PC-3 (cell line): ENCODE measurements at regions not wholly inside any gene's neighbourhood (a gene's known extent, or its start where the extent isn't known, plus 50 kb on each side); places are given as distances from the start of the nearest gene placed in this dataset.
A peak's percentile ranks its signal among the peaks of the same experiment; 100 is the strongest.

Experiments
- ATAC-seq: fragments of 200-7000 bp; cut with Tn5 transposase; 2 replicates; pipeline ENCODE4 v1.9.1; 2020; ENCODE audit warnings: mild to moderate bottlenecking, moderate library complexity
- BruUV-seq: library from RNA; stranded (reverse); fragments of 400-500 nt; replicated peaks from 2 replicates; lab custom pipeline; 2021; lab: Mats Ljungman, UMichigan
- CTCF ChIA-PET: fragments of 300-600 bp; sonication (Branson Sonifier 250); formaldehyde crosslinking; loops from one replicate; lab custom pipeline; 2022; ENCODE audit warnings: antibody characterized with exemption; lab: Charles Lee
- POLR2A ChIA-PET: fragments of 300-600 bp; sonication (Branson Sonifier 250); formaldehyde crosslinking; loops from one replicate; lab custom pipeline; 2022; ENCODE audit warnings: antibody characterized with exemption; ENCODE audit not compliant: unreplicated experiment; lab: Charles Lee
- DNase-seq: peaks from one replicate; pipeline ENCODE4 v3.0.0-alpha.2; 2015
- H2AFZ ChIP-seq: fragments of 300-600 bp; sonication (generic); 2 replicates; pipeline ENCODE4 v1.6.0; 2016; ENCODE audit warnings: antibody characterized with exemption, low read length
- H3F3A ChIP-seq: fragments of 300-600 bp; sonication (generic); one replicate; pipeline ENCODE4 v1.6.0; 2017; ENCODE audit warnings: antibody characterized with exemption, low read length, control low read depth, mild to moderate bottlenecking; ENCODE audit not compliant: unreplicated experiment
- H3K27ac ChIP-seq: fragments of 300-600 bp; sonication (generic); 2 replicates; pipeline ENCODE4 v1.5.1; 2016; ENCODE audit warnings: mild to moderate bottlenecking, low read length
- H3K27me3 ChIP-seq: fragments of 300-600 bp; sonication (generic); 2 replicates; pipeline ENCODE4 v1.6.1; 2016; ENCODE audit warnings: low read length, mixed read lengths
- H3K36me3 ChIP-seq: fragments of 300-600 bp; sonication (generic); 2 replicates; pipeline ENCODE4 v1.6.1; 2016; ENCODE audit warnings: low read depth, mixed run types, low read length, mixed read lengths
- H3K4me1 ChIP-seq: fragments of 300-600 bp; sonication (generic); 2 replicates; pipeline ENCODE4 v1.5.1; 2016; ENCODE audit warnings: low read length; ENCODE audit not compliant: insufficient read depth
- H3K4me2 ChIP-seq: fragments of 300-600 bp; sonication (generic); 2 replicates; pipeline ENCODE4 v1.6.0; 2016; ENCODE audit warnings: low read length
- H3K4me3 ChIP-seq: fragments of 300-600 bp; sonication (generic); 2 replicates; pipeline ENCODE4 v1.5.1; 2016; ENCODE audit warnings: mild to moderate bottlenecking, low read length, mixed read lengths
- H3K79me2 ChIP-seq: fragments of 300-600 bp; sonication (generic); 2 replicates; pipeline ENCODE4 v1.6.1; 2017; ENCODE audit warnings: low read length, mixed read lengths
- H3K9ac ChIP-seq: fragments of 300-600 bp; sonication (generic); 2 replicates; pipeline ENCODE4 v1.6.0; 2016; ENCODE audit warnings: mild to moderate bottlenecking, low read length
- H3K9me2 ChIP-seq: fragments of 300-600 bp; sonication (generic); replicated peaks from 2 replicates; pipeline ENCODE4 v1.6.1; 2016; ENCODE audit warnings: mixed run types, low read length, mixed read lengths
- H3K9me3 ChIP-seq: fragments of 300-600 bp; sonication (generic); 2 replicates; pipeline ENCODE4 v1.6.1; 2016; ENCODE audit warnings: low read length, mixed read lengths
- H4K20me1 ChIP-seq: fragments of 300-600 bp; sonication (generic); 2 replicates; pipeline ENCODE4 v1.6.1; 2016; ENCODE audit warnings: low read length, mixed read lengths
- EZH2 ChIP-seq: fragments of 300-600 bp; sonication (generic); IDR thresholded peaks from one replicate; pipeline ENCODE4 v1.6.1; 2017; ENCODE audit warnings: antibody characterized with exemption, mild to moderate bottlenecking, low read length; ENCODE audit not compliant: unreplicated experiment
- EZH2phosphoT487 ChIP-seq: fragments of 300-600 bp; sonication (generic); IDR thresholded peaks from 2 replicates; pipeline ENCODE4 v1.6.1; 2018; ENCODE audit warnings: mild to moderate bottlenecking, antibody characterized with exemption, low read length, borderline replicate concordance
- intact Hi-C: fragments of 100-400 bp; cut with micrococcal nuclease; formaldehyde crosslinking; loops from 2 replicates; pipeline ENCODE4 v1.9.0; 2023
- TF ChIP-seq, protein P1 (sequence below): fragments of 300-600 bp; sonication (generic); conservative IDR thresholded peaks from 2 replicates; pipeline ENCODE4 v1.5.1; 2017; ENCODE audit warnings: antibody characterized with exemption, low read depth, mild to moderate bottlenecking, low read length

DNA sequence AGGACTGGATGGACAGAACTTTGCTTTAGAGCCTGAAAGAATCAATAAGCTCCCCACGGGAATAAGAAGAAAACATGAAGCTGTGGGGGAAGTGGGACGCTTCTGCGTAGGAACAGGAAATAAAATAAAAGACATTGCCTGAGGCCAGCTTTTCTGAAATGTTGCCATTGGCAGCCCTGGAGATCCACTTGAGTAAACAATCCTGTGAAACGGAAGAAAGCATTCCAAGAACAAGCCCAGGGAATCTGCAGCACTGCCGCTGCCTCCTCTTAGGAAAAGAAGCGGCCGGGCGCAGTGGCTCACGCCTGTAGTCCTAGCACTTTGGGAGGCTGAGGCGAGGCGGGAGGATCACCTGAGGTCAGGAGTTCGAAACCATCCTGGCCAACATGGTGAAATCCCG lies 182.3 kb upstream of the RALGAPA2 start:
- CTCF ChIA-PET = no interaction called here

DNA sequence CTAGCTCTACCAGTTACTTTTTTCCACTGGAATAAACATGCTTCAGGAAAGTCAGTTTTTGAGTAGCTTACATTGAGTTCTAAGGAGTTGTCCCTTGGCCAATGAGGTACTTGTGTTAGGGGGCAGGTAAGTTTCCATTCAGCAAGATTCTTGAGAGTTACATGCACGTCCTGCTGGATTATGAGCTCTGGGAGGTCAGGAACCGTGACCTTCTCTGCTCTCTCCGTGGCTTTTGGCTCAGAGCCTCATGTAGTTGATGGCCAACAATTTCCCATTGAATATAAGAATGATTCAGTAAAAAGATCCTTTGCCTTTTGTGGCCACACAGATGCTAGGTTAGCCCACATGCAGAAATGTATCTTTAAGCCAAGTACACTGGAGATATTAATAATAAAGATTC lies 181.8 kb upstream of the RALGAPA2 start:
- no peak overlapping the region for H3K4me3 ChIP-seq
- DNase-seq (no peak), ATAC-seq (no peak)
- H3F3A ChIP-seq = no peaks in the 10 kb centered on the region
- no peaks in the 10 kb centered on the region for H3K9me2 ChIP-seq
- ChIA-PET POLR2A (no interaction called here), CTCF (no interaction called here)
- TF ChIP-seq EZH2phosphoT487 (no peak), EZH2 (no peak)
- TF ChIP-seq, protein P1, sequence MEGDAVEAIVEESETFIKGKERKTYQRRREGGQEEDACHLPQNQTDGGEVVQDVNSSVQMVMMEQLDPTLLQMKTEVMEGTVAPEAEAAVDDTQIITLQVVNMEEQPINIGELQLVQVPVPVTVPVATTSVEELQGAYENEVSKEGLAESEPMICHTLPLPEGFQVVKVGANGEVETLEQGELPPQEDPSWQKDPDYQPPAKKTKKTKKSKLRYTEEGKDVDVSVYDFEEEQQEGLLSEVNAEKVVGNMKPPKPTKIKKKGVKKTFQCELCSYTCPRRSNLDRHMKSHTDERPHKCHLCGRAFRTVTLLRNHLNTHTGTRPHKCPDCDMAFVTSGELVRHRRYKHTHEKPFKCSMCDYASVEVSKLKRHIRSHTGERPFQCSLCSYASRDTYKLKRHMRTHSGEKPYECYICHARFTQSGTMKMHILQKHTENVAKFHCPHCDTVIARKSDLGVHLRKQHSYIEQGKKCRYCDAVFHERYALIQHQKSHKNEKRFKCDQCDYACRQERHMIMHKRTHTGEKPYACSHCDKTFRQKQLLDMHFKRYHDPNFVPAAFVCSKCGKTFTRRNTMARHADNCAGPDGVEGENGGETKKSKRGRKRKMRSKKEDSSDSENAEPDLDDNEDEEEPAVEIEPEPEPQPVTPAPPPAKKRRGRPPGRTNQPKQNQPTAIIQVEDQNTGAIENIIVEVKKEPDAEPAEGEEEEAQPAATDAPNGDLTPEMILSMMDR = no peak
- H2AFZ ChIP-seq = no peak overlapping the region
- no peaks in the 10 kb centered on the region for H3K79me2 ChIP-seq
- no peaks in the 10 kb centered on the region for H4K20me1 ChIP-seq
- H3K4me2 ChIP-seq = no peak overlapping the region
- intact Hi-C loops = no loop called here
- no TSS peak for BruUV-seq
- no peak overlapping the region for H3K9ac ChIP-seq
- H3K27ac ChIP-seq = no peak overlapping the region
- H3K36me3 ChIP-seq = no peaks in the 10 kb centered on the region
- H3K9me3 ChIP-seq = no peaks in the 10 kb centered on the region
- no peaks in the 10 kb centered on the region for H3K4me1 ChIP-seq
- peaks cover 52% of the 10 kb centered on the region for H3K27me3 ChIP-seq

More for the DNA sequence above, 182.3 kb upstream of the RALGAPA2 start:
- Histone ChIP-seq H3K9ac (no peak overlapping the region), H3K4me2 (no peak overlapping the region), H3F3A (no peaks in the 10 kb centered on the region), H2AFZ (no peak overlapping the region), H3K36me3 (no peaks in the 10 kb centered on the region), H3K27me3 (peaks cover 47% of the 10 kb centered on the region), H3K4me1 (no peaks in the 10 kb centered on the region), H3K4me3 (no peak overlapping the region), H4K20me1 (no peaks in the 10 kb centered on the region), H3K27ac (no peak overlapping the region), H3K9me2 (no peaks in the 10 kb centered on the region), H3K79me2 (no peaks in the 10 kb centered on the region), H3K9me3 (no peaks in the 10 kb centered on the region)
- intact Hi-C loops = no loop called here
- DNase-seq (peak; percentile 15), ATAC-seq (no peak)
- POLR2A ChIA-PET = no interaction called here
- BruUV-seq = no TSS peak
- TF ChIP-seq EZH2phosphoT487 = no peak

DNA sequence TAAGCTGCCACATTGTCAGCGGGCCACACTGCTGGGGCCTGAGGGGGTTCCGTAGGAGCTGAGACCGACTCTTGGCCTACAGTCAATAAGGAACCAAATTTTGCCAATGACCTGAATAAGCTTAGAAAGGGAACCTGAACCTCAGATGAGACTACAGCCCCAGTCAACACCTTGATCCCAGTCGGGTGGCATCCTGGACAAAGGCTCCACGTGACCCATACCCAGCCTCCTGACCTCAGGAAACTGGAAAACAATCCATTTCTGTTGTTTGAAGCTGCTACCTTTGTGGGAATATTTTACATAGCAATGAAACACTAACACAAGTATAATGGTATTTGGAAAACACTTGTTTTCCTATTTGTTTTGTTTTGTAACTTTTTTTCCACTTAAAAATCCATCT lies 179.9 kb upstream of the RALGAPA2 start:
- no peaks in the 10 kb centered on the region for H3K9me2 ChIP-seq
- no peak for TF ChIP-seq EZH2phosphoT487
- no peak for TF ChIP-seq EZH2
- TF ChIP-seq, protein P1 = no peak
- H3K79me2 ChIP-seq = no peaks in the 10 kb centered on the region
- H3K4me1 ChIP-seq = no peaks in the 10 kb centered on the region
- CTCF ChIA-PET = no interaction called here
- no peak overlapping the region for H3K4me2 ChIP-seq
- no peaks in the 10 kb centered on the region for H3F3A ChIP-seq
- H3K27me3 ChIP-seq = peaks cover 60% of the 10 kb centered on the region
- DNase-seq (no peak), ATAC-seq (no peak)
- H3K4me3 ChIP-seq = no peak overlapping the region
- H4K20me1 ChIP-seq = no peaks in the 10 kb centered on the region
- POLR2A ChIA-PET = no interaction called here
- no TSS peak for BruUV-seq
- intact Hi-C loops = no loop called here
- no peaks in the 10 kb centered on the region for H3K36me3 ChIP-seq
- H3K9me3 ChIP-seq = no peaks in the 10 kb centered on the region
- no peak overlapping the region for H3K27ac ChIP-seq
- no peak overlapping the region for H3K9ac ChIP-seq
- no peak overlapping the region for H2AFZ ChIP-seq
